VCaP (cell line): ENCODE measurements at regions not wholly inside any gene's neighbourhood (a gene's known extent, or its start where the extent isn't known, plus 50 kb on each side); places are given as distances from the start of the nearest gene placed in this dataset.

Source experiments
- H3K27ac ChIP-seq: fragments of 450-650 bp; 2 replicates; pipeline ENCODE4 v1.5.1; 2017
- TF ChIP-seq, protein P1 (sequence below): fragments of 450-650 bp; conservative IDR thresholded peaks from 2 replicates; pipeline ENCODE4 v1.5.1; 2017; ENCODE audit warnings: mild to moderate bottlenecking, moderate library complexity

GRCh38 chr5:119808024-119808423 is 178.7 kb downstream of the FAM170A start:
- no peak overlapping the region for H3K27ac ChIP-seq
- TF ChIP-seq, protein P1, sequence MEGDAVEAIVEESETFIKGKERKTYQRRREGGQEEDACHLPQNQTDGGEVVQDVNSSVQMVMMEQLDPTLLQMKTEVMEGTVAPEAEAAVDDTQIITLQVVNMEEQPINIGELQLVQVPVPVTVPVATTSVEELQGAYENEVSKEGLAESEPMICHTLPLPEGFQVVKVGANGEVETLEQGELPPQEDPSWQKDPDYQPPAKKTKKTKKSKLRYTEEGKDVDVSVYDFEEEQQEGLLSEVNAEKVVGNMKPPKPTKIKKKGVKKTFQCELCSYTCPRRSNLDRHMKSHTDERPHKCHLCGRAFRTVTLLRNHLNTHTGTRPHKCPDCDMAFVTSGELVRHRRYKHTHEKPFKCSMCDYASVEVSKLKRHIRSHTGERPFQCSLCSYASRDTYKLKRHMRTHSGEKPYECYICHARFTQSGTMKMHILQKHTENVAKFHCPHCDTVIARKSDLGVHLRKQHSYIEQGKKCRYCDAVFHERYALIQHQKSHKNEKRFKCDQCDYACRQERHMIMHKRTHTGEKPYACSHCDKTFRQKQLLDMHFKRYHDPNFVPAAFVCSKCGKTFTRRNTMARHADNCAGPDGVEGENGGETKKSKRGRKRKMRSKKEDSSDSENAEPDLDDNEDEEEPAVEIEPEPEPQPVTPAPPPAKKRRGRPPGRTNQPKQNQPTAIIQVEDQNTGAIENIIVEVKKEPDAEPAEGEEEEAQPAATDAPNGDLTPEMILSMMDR, result no peak

DNA sequence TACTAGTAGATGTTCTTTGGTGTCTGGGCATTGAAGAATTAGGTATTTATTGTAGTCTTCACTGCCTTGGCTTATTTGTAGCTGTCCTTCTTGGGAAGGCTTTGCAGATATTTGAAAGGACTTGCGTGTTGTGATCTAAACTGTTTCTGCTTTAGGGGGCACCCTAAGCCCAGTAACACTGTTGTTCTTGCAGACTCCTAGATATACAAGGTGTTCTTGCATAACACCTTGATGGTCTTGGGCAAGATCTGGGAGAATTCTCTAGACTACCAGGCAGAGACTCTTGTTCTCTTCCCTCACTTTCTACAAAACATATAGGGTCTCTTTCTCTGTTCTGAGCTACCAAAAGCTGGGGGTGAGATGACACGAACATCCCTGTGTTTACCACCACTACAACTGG is 179.1 kb downstream of the FAM170A start:
- no peak overlapping the region for H3K27ac ChIP-seq
- TF ChIP-seq, protein P1, result no peak

DNA sequence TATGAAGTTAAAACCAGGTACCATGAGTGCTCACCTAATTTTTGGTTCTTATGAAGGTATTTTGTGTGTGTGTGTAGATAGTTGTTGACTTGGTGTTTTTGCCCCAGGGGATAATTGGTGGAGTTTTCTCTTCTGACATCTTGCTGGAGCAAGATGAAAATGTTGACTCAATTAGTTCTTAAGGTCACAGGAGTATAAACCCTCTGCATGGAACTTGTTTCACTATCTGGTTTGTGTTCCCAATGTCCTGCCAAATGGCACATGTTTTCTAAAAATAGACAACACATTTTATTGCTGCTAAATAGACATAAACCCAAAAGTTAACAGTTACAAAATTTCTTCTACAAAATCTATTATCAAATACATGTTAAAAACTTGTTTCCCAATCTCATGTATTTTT is 180.9 kb downstream of the FAM170A start:
- no peak overlapping the region for H3K27ac ChIP-seq
- TF ChIP-seq, protein P1, result no peak

- TF ChIP-seq, protein P1, result no peak
- no peak overlapping the region for H3K27ac ChIP-seq
Observed at GRCh38 chr5:119811458-119811857, 182.1 kb downstream of the FAM170A start.

GRCh38 chr5:119814655-119815054 is 185.3 kb downstream of the FAM170A start:
- TF ChIP-seq, protein P1, result no peak

GRCh38 chr5:119816055-119816454 is 186.7 kb downstream of the FAM170A start:
- no peak overlapping the region for H3K27ac ChIP-seq
- TF ChIP-seq, protein P1, result no peak

More at GRCh38 chr5:119814655-119815054, 185.3 kb downstream of the FAM170A start:
- H3K27ac ChIP-seq, result no peak overlapping the region

GRCh38 chr5:119820016-119820415 is 190.7 kb downstream of the FAM170A start:
- H3K27ac ChIP-seq, result no peak overlapping the region
- TF ChIP-seq, protein P1, result no peak

GRCh38 chr5:119820608-119821007 is 191.2 kb downstream of the FAM170A start:
- H3K27ac ChIP-seq, result no peak overlapping the region
- TF ChIP-seq, protein P1, result no peak
